Bone marrow (tissue), 2 donors: ENCODE measurements at regions not wholly inside any gene's neighbourhood (a gene's known extent, or its start where the extent isn't known, plus 50 kb on each side); places are given as distances from the start of the nearest gene placed in this dataset.

Experiments used
- DNase-seq, 2 donors: peaks; one replicate each; lab custom pipeline; 2025; lab: John Stamatoyannopoulos, UW

DNA sequence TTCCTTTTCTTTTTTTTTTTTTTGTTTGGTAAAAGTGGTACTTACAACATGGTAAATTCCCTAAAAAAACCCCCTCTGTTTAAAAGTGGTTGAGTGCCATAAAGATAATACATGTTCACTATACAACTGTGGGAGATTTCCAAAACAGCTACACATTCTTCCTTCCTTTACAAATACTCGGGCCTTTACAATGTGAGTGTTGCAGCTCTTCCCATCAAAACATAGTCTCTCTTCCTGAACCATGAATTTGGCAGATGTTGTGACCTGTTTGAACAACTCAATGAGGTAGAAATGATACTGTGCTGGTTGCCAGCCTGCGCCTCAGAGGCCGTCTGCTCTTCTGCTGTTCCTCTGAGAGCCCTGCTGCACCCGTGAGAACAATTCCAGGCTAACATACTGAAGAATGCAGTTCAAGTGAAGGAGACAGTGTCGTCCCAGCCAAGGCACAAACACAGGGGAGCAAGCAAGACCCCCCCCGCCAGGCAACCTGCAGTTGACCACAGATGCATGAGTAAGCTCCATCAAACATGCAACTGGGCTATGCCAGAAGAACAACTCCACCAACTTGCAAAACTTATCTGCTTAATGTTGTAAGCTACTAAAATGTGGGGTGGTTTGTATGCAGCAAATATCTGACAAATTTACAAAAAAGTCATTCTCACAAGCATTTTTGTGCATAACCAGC lies 645.0 kb downstream of the PCDH7 start:
- no peak for DNase-seq

DNA sequence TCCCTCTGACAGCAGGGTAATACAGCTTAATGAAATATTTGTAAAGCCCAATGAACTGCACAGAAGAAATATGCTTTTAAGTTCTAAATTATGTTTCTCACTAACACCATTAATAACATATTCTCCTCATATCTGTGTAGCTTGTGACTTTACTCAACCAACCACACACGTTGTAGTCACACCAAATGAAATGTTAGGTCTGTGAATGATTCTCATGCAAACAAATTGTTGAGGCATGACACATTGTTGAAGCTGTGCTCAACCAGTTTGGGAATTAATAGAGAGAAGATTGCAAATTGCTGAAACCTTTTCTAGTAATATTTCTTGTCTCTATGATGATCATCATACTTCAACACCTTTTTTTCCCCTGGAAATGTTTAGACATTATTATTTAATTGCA lies 645.9 kb downstream of the PCDH7 start:
- DNase-seq = no peak

DNA sequence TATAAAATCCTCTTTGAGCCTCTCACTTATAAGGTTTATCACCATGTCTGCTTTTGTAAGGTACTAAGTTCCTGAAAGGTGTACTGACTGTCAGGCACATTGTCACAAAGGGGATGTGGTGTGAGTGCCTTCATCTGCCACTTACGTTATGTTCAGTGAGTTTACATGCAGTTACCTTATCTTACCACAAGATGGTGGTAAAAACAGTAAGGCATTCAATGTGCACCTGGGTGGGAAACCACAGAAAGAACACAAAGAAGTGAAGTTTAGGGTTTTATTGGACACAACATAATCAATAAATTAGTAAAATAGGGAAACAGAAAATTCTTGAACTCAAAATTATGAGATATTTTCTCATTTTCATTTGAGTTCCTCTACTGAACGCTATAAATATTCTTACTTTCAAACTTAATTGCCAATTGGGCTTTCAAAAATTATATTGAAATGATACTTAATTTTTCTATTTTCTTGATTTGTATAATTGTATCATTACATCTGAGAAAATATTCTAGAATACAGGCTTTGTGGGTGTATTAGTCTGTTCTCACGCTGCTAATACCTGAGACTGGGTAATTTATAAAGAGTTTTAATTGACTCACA lies 650.8 kb downstream of the PCDH7 start:
- DNase-seq = no peak

DNA sequence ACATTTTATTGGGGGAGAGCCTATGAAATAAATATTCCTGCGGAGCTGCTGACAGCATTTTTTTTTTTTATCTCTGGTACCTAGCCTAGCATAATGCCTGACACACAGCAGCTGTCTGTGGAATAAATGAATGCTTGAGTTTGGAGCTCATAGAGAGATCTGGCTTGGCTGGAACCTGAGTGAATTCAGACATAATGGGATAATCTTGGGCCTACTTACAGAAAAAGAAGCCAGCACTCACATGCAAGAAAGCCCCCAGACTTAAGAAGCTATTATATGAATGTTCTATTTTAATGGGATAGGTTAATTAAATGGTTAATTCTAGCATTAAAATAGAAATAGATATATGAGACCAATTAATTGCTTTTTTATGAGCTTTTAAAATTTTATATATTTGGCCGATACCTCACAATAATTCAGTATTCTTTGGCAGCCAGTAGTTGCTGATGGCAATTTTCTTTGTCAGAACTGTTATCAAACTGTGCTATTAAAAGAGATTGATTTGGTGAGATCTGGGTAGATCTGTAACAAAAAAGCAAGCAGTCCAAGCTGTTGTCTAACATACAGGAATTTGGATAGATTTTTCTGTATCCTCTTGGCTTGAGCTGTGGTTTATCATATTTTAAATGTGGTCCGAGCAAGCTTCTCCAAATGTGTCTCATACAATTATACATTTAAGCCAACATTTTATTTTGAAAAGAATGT lies 654.2 kb downstream of the PCDH7 start:
- no peak for DNase-seq

DNA sequence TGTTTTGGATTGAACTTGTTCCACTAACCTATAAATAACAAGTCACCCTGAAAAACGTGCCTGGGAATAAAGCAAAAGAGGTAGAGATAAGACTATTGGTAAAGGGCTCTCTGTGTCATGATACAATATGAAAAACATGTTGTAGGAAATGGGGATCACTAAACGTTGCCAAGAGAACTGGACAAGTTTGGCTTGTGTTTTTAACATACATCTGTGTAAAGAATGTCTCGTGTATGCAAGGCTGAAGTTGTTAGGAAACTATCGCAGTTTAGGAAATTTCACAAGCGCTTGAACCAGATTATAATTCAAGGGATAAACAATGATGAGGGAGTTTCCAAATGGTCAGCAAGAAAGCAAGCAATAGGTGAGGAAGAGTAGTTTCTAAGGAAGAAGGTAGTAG lies 655.8 kb downstream of the PCDH7 start:
- DNase-seq = no peak

DNA sequence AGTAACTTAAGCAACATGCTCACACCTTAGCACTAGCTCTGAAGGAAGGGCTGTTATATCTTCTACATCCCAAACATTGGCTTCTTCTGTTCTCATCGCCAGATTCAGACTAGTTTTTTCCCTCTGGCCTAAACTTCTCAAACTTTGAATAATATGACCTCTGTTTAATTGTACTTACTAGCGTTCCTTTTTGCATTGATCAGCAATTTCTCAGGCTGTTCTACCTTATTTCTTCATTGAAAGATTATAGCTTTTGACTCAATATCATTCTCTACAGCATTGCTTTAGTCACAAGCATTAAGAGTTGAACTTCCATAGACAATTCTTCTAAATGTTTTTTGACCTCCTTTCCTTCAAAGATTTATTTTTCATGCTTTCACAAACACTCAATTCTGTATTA lies 659.2 kb downstream of the PCDH7 start:
- DNase-seq = no peak

DNA sequence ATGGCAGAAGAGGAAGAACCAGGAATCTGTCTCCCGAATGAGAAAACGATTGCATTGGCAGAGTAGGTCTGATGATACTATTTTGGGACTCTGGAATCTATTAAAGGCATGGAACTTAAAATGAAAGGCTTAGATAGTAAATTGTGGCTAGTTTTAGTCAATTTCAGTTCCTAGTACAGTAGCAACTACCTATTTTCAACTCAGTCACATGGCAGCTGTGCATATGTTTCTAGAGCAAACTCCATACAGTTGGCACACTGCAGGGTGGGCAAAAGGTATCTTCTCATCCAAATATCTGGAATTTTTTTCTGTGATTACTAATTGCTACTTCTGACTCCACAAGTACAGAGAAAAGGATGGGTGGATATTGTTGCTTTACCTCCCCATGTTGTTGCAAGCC lies 663.6 kb downstream of the PCDH7 start:
- DNase-seq = no peak

DNA sequence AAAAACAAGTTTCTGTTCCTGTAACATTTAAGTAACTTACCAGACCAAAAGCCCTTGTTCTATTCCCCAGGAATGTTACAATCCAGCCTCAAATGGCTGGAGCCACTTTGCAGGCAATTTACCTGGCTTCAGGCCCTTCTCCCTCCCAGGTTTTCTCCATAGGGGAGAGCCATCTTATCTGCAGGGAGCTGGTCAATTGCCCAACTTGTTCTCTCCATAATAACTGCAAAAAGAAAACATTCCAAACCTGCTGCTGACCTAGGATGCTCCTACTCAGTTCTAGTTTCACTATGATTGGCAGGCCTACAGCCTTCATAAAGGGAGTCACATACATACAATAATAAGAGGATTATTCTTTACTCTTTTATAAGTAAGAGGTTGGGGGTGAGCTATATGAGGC lies 670.7 kb downstream of the PCDH7 start:
- no peak for DNase-seq

DNA sequence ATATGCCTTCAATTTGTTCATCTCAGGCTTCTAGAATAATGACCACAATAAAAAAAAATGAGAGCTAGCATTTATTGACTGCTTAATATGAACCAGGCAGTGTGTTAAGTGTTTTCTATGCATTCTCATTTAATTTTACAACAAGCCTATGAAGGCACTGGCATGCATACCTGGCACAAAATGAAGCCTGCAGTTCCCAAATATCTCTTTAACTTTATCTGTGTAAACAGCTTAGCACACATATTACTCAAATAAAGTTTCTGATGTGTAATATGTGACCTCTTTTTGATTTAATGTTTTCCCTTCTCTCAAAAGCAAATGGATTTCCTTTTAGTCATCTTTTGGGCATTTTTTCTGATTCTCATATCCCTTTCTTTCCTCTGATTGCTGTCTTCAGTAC lies 671.8 kb downstream of the PCDH7 start:
- DNase-seq = no peak

DNA sequence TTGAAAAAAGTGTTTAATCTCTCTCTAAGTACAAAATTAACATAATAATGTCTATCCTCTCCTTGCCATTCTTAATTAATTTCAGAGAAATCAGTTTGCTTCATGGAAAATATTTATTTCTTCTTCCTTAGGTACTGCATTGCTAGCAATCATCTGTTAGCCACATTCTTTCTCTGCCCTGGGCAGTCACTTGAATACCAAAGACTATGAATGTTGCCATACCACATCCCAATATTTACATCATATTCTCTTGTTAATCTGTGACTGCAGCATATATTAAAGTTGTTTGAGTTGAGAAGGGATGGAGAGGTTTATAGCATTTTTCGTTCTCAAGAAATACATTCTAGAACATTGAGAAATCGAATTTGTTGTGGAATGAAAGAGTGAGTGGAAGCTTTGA lies 672.8 kb downstream of the PCDH7 start:
- no peak for DNase-seq

DNA sequence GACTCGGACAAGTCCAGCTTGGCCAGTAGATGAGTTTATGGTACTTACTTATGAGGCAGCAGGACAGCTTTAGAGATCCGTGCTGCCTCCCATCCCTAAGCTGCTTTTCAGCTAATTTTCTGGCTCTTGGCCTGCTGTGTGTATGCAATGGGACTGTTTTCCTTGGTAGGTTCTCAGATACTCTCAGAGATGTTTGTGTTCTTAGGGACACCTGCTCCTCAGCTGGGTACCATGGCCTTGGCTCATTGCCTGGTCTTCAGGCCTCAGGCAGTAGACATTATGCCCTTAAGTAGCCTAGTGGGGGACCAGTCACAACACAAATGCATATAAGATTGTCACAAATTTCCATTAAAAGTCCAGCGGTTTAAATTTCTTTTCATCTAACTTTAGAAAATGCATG lies 688.0 kb downstream of the PCDH7 start:
- no peak for DNase-seq

DNA sequence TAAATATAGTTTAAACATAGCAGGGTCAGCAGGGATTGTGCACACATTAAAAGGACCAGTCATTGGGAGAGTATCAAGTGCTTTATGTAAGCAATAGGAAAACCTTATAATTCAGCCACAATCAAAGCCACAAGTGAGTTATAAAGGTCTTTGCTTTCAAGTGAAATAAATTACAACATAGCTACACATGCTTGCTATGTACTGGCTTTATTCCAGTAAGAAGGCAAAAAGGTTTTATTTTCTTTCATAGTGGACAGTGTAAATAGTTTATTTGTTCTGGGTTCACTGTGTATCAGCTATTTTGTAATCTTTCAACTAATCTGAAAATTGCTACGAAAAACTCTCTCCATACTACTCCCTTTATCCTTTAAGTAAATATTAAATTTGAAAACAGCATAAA lies 691.4 kb downstream of the PCDH7 start:
- no peak for DNase-seq

DNA sequence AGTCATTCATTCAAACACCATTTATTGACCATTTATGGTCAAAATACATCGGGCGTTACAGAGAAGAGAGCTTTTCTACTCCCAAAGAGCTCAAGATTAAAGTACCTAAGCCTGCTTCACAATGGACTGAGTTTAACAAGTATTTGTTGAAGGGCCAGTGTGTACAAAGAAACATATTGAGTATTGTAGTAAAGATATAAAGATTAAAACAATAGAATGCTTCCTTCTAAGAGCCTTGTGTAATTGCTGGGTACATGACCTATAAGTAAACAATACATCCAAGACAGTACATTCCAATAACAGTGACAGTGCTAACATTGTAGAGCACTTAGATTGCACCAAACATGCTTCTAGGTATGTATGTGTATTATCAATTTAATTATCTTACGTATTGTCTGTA lies 695.5 kb downstream of the PCDH7 start:
- DNase-seq = no peak

DNA sequence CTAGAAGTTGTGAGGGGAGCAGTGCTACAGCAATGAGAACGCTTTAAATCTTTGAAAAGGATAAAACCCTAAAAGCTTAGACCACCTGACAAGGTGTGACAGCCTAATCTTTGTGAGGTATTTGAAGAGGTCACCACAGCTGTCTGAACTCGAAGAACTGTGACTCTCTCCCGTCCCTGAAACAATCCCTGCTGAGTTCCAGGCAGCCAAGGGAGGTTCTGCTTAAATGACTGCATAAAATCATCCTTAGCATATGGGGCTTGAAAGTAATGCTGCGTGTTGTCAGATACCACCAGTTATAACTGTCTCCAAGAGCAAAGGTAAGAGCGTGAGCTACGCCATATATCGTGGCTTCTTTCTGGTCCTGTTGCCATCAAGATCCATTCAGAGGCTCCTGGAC lies 696.3 kb downstream of the PCDH7 start:
- DNase-seq = no peak

DNA sequence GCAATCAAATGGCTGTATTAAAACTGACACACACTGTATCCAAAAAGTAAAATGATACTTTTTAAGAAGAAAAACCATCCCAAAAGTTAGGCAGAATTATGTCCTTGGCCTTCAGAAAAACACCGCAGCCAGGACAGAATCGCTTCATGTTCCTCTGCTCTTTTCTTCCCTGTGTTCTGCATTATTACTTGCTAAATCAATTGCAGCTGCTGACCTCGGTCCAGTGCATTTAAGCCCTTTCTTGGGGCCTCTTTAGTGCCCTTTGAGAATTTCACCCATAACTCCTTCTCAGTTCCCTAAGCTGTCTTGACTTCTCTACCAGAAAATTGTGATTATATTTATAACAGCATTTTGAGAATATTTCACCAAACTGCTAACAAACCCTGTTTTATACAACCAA lies 696.9 kb downstream of the PCDH7 start:
- no peak for DNase-seq

DNA sequence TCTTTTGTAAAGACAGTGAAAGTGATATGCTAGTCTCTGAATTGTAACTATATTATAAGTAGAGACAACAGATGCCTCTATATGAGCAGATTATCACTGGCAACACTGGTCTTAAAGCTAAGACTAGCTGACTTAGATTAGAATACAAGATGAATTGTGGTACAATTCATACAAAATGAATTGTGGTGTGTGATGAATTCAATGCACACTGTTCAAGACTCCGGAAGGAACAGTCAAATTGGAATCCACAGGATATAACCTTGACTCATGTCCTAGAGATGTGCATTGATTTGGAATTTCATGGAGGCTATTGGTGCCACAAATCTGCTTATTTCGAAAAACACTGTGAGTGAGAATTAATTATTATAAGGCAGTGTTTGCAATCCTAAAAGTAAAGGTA lies 701.8 kb downstream of the PCDH7 start:
- DNase-seq = no peak

DNA sequence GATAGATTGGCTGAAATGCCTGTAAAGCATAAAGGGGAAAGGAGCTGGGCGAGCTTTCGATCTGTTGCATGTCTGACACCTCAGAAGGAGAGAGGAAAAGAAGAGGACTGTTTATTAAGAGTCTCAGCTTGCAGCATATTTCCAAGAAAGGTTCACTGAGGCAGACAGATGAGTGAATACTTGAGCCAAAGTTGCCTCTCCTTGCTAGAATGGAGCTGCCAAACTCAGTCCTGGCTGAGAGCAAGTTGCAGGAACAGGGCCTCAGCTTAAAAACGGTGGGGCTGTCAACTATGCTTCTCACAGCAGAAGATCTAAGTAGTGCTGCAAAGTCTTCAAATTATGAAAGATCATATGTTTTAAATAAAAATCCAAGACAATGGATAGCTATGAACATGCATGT lies 707.5 kb downstream of the PCDH7 start:
- no peak for DNase-seq

DNA sequence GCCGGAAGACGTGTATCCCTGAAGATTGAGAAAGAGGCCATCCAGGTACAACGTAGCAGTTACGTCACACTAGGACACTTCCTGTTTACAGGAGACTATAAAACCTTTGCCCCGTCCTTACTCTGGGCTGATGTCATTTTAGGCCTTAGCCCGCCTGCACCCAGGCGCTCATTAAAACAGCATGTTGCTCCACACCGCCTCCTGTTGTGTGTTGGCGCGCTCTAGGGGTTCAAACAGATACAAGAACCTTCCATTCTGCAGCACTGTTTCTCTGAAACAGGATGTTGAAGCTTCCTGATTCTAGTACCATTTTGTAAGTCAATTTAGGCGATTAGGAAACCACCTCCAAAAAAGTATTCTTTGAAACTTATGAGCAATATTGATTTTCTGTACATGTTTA lies 722.1 kb downstream of the PCDH7 start:
- no peak for DNase-seq

DNA sequence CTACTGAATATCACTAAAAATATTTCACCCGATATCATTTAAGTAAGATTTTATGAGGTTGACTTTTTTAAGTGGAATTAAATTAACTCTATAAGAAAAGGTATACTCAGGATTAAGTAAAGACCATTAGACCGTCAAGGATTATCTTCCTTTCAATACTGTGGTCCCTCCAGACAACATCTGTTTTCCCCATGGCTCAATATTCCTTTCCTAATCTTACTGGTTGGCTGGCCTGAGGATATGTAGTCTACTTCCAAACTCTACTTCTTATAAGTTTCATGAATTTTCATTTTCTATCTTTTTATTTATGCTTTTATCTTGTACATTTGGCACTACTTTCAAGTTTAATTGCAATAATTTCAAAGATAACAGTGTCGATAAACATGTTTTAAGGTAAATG lies 725.4 kb downstream of the PCDH7 start:
- no peak for DNase-seq

DNA sequence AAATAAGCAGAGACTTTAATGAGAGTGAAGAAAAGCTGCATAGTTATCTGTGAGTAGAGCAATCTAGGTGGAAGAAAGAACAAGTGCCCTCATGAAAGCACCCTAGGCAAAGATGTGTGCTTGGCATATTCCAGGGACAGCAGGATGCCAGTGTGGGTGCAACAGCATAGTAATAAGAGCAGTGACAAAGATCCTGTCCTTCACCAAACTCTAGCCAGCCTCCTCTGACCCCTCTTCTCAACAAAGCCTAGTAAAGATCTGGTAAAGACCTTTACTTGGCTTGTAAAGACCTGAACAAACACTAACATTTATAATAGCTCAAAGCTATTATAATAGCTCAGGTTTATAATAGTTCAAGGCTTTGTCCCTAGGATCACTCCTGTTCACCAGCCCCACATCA lies 735.4 kb downstream of the PCDH7 start:
- DNase-seq = no peak

DNA sequence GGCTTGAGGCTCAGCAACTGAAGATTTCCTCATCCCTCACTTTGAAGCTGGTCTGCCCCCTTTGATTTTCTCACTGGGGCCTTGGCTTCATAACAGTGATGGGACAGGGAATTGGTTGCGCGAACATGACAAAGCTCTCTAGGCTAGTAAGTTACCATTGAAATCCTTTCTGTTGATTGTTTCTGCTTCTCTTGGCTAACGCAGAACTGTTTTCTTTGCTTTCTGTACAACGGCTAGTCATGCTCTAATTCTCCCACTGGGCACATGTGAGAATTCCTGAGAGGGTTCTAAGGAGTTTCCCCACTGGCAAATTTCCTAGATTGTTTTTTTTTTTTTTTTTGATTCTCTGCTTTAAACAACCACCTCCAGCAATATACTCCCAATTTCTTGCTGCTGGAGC lies 738.6 kb downstream of the PCDH7 start:
- DNase-seq = no peak

DNA sequence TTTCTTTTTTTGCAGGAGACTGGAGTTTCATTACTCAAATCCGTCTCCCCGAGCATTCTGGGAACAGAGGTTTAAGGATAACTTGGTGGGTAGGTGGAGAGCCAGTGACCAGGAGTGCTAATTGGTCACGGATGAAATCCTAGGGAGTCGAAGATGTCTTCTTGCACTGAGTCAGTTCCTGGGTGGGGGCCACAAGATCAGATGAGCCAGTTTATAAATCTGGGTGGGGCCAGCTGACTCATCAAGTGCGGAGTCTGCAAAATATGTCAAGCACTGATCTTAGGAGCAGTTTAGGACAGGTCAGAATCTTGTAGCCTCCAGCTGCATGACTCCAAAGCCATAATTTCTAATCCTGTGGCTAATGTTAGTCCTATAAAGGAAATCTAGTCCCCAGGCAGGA lies 741.3 kb downstream of the PCDH7 start:
- DNase-seq = no peak

DNA sequence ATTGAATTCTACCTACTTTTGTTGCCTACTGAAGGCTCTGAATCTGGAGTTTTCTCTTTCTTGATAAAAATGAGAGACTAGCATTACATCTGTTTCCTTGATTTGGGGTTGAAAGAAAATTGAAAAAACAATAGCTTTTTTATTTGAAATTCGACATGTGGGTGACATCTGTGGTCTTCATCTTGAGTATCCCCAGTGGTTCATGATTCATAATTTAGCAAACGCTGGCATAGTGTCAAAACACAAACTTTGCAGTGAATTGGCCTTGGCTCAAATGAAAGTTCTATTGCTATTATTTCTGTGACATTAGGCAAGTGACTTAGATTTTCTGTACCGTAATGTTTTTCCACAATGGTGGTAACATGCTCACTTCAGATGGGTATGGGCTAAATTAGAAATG lies 747.6 kb downstream of the PCDH7 start:
- no peak for DNase-seq

DNA sequence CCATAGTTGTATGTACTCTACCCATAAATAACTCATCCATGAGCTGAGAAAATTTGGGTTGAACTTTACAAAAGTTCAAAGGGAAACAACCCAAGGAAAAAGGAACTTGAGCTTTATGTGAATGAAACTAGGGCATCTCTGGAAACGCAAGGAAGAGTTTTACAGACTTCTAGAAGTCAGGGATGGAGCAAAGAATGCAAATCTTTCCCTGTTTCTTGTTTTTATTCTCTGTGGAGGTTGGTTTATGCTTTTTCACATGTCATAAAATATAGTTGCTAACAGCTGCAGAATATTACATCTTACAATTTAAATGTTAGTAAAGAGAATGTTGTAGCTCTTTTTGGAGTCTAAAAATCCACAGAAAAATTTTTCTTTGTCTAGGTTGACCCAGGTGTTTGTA lies 754.1 kb downstream of the PCDH7 start:
- DNase-seq = no peak
